ENCODE measurements at regions not wholly inside any gene's neighbourhood (a gene's known extent, or its start where the extent isn't known, plus 50 kb on each side); places are given as distances from the start of the nearest gene placed in this dataset.

GRCh38 chr1:73659136-73659535 lies 538.8 kb downstream of the LRRIQ3 start:
- TF ChIP-seq SUZ12 (IDR thresholded peaks at IDR 0.05; ENCODE audit: extremely low read depth, insufficient read depth, insufficient read length) (no peak), ZNF274 (IDR thresholded peaks at IDR 0.05; ENCODE audit: low read depth, low read length) (no peak), YY1 (IDR thresholded peaks at IDR 0.05; ENCODE audit: insufficient read depth, insufficient read length) (no peak)

Measured in NT2/D1 (cell line).